ENCODE measurements at regions not wholly inside any gene's neighbourhood (a gene's known extent, or its start where the extent isn't known, plus 50 kb on each side); places are given as distances from the start of the nearest gene placed in this dataset.

DNA sequence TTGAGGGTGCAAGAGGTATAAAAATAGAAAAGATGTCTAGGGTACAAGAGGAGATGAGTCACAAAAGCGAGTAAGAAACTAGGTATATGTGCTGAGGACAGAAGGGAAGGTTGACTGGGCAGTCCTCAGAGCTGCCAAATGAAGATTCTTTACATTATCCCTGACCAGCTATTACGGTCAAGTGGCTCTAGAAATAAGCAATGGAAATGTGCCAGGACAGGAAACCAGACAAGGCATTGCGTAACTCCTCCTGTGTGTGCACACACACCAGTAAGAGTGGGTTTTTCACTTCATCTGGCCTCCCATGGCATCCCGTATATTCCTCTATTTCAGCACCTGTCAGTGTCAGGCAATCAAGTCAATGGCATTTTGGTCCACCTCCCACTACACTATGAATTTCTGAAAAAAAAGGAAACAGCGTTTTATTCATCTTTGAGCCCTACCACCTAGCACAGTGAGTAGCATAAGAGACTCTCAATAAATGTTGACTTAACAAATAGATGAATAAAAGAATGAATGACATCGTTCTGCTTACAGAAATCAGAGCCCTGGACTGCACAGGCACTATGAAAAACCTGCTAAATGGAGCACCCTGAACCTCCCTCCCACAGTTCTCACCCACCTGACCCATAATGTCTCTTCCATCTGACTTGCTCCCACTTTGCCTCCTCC, 62.6 kb upstream of the KLF3 start:
- DNase-seq (ENCODE audit: low spot score): no peak

DNA sequence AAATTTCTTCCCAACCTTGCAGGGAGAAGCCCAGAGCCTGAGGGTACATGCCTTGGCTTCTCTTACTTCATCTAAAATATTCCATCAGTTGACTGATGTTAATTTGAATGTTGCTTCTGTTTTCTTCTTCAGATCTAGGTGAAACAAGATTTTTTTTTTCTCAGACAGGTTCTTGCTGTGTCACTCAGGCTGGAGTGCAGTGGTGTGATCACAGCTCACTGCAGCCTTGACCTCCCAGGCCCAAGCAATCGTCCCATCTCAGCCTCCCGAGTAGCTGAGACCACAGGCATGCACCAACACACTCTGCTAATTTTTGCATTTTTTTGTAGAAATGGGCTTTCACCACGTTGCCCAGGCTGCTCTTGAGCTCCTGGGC, 62.1 kb upstream of the KLF3 start:
- no peak for DNase-seq (ENCODE audit: low spot score)

DNA sequence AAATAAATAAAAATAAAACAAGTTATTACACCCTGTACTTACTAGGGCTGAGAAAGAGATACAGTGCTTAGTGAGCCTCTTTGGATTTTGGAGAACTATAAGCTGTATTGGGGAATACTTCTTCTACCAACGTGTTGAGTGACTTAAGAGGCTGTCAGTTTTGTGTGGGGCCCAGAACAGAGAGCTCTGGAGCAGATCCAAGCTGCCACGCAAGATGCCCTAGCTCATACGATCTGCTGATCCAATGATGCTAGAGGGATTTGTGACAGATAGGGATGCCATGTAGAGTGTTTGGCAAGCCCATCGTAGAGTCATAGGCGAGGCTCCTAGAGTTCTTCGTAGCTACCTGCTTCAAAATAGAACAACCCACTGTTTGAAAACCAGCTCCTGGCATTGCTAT, 60.3 kb upstream of the KLF3 start:
- no peak for DNase-seq (ENCODE audit: low spot score)

DNA sequence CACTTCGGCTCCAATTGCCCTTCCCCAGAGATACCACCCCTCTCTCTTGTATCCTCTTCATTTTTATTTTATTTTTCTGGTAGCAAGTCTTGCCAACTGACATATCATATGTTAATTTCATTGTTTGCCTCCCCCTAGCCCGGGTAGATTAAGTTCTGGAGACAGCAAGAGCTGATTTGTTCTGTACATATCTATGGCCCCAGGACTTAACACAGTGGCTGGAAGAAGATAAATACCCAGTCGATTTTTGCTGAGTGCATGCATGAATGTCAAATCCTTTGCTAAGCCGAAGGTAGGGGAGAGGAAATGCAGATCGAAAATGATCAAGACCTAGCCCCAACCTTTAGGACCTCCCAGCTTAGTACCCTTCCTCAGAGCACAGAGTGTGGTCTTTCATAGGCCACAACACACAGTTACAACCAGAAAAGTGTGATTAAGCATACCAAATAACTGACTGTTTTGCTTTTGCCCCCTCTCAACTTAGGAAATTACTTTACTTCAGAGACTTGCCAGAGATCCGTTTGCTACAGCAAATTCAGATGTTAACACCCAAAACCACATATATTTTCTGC, 58.7 kb upstream of the KLF3 start:
- DNase-seq (ENCODE audit: low spot score): no peak

DNA sequence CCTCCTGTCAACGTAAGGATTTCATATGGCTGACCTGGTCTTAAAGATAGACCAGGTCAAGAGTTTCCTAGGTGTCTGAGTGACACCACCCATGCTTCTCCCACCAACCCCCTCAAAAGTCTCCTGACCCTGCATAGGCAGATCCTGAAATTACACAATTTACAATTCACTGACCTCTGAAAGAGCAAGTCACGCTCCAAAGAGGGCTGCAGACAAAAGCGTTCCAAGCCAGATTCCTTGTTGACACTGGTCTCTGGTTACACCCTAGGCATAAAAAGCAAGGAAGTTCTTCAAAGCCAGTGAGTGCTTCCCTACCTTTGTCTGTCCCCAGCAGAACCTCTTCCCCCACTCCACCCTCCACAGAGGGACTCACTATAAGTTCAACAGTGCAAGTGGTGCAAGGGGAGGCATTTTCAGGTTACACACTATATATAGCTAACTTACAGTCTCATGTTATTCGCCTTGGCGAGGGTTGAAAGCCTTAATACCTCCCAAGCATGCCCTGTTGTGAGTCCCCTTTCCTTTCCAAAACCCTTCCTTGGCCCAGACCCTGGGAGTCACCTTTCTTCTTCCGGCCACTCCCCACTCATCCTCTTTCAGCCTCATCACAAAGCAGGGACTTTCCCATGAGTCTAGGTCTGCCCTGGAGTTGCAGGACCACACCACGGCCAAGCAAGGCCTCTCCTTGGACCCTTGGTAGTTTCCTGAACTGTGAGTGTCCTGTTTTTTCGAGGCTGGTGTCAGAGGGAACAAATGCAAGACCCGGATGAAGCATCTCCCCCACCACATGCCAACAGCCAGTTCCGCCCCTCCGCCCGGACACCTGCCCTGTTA, 58.0 kb upstream of the KLF3 start:
- DNase-seq (ENCODE audit: low spot score): no peak

DNA sequence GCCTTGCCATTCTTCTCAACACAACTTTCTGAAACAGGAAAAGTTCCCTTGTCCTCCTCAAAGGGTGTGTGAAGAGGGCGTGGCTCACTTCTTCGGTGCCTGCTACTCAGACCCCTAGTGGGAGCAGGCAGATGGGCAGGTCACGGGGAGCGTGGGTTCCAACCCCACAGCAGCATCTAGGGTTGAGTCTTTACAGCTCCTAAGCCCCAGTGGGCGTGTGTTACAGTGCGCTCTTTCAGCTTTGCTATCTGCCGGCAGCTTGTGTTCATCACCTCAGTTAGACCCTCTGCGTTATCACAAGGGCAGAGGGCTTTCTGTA, 57.5 kb upstream of the KLF3 start:
- DNase-seq (ENCODE audit: low spot score): no peak

DNA sequence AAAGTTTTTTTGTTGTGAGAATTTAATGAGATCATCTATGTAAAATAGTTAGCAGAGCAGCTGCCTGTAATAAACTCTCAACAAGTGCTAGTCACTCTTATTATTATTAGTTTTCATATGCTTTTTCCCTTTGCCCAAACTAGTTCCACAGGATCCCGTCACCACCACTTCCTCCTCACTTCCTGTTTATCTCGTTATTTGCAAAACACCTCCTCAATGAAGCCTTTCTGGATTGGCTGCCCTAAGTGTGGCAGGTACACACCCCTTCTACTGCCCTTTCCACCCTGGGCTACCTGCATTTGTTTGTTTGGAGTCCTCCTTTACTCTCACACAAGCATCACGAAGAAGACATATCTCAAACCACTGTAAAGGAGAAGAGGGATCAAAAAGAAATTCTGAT, 54.4 kb upstream of the KLF3 start:
- no peak for DNase-seq (ENCODE audit: low spot score)

DNA sequence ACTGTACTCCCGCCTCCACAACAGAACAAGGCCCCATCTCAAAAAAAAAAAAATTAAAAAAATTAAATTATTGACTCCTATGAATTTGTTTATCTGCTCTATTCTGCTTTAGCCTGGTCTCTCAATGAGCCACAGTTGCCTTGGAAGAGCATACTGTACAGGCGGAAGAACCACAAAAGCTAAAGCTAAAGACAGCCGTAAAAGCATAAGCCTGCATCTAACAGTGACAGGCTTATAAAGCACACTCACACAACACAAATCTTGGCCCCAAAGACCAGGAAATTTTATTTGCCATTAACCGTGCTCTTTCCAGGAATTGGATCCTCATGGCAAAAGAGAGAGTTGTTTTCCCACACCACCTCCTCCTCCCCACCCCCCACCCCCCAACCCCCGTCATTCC, 53.5 kb upstream of the KLF3 start:
- DNase-seq (ENCODE audit: low spot score): no peak

DNA sequence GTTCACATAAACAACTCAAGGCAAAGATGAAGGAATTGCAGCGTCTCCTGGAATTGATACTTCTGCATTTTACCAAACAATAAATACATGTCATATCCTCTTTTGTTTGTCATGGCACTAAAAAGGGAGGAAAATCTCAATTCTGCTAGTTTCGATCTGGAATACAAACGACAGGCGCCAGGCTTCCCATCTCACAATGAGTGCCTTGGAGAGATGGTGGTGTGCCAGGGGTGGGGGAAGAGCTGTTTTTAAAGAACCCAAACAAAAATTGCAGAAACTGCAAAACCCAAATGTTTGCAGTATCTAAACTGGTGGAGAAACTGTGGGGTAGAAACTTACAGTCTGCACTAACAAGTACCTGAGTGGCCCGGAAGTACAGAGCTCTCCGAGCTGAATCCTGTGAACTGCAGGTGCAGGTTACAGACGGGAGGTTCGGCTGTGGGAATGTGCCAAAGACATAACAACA, 53.0 kb upstream of the KLF3 start:
- DNase-seq (ENCODE audit: low spot score): no peak

DNA sequence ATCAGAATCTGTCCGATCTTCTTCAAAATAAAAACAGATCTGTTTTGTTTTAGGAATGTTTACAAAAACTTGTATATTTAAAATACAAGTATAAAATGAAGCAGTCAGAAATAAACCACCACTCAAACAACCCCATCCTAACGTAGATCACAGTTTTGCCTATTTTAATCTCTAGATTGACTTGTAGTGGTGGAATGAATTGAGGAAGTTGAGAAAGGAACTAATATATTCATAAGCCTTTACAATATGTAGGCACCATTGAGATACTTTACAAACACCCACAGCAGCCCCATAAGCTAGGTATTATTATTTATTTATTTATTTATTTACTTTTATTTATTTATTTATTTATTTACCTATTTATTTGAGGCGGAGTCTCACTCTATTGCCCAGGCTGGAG, 52.3 kb upstream of the KLF3 start:
- DNase-seq (ENCODE audit: low spot score): no peak

DNA sequence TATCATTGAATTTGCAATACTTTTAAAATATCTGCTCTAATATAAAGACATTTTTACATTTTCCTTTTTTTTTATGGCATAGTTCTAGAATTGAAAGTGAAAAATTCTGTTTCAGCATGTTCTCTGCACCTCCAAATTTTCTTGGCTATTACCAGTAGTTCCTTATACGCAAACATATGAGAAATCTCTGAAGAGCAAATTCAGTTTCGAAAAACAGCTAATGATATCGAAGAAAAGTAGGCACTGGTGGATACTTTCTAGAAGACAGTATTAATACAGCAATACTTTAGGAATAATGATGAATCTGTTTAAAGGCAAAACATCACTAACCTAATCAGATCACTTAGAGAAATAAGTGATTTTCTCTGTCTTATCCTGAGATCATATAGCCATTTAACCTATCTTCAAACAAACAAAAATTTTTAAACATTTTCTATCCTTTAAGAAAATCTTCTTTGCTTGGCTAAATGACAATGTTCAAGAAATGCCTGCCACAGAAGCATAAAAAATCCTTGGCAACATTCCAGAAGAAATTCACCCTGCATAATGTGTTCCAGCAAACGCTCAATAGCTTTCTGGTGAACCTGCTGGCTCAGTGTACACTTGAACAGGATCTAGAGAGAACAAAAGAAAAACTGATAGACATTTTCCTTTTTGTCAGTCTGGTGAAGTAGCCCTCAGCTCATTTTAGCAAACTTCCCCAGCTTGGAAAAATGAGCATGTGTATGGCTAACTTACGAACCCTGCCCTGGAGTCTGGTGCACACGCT, 51.2 kb upstream of the KLF3 start:
- DNase-seq (ENCODE audit: low spot score): no peak
